CD1c-positive myeloid dendritic cell (primary cell): ENCODE measurements at regions not wholly inside any gene's neighbourhood (a gene's known extent, or its start where the extent isn't known, plus 50 kb on each side); places are given as distances from the start of the nearest gene placed in this dataset.
"Not testable (repeated sequence)": the region's sequence is repeated elsewhere in the genome, so short reads cannot be mapped to it uniquely, and the experiment has no call there.

ENCODE experiments used
- DNase-seq: peaks from one replicate; pipeline ENCODE4 v3.0.0-alpha.2; 2016; ENCODE audit errors: extremely low spot score

DNA sequence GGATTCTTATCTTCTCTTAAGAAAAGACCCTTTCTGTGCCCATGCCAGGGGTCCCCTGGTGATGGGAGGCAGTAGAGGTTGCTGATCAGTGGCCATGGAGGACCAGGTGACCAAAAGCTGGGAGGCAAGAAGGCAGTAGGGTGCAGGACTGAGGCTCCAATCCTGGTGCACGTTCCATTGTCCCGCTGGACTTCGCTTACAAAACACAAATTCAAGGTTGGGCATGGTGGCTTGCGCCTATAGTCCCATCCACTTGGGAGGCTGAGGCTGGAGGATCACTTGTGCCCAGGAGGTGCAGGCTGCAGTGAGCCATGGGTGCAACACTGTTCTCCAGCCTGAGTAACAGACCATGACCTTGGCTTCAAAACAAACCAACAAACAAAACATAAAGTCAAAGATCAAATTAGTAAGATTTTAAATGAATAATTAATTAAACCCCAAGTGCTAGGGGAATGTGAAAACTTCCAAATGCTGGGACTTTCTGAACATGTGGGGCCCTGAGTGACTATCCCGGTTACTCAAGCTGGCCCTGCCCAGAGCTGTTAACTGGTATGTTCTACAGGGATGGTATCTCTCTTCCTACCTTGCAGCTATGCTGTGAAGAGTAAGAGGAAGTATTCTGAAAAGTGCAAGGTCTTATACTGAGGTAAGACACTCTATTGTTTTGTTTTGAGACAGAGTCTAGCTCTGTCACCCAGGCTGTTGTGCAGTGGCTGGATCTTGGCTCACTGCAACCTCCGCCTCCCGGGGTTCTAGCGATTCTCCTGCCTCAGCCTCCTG lies 97.6 kb downstream of the LYZL2 start:
- peak; percentile 20 for DNase-seq

DNA sequence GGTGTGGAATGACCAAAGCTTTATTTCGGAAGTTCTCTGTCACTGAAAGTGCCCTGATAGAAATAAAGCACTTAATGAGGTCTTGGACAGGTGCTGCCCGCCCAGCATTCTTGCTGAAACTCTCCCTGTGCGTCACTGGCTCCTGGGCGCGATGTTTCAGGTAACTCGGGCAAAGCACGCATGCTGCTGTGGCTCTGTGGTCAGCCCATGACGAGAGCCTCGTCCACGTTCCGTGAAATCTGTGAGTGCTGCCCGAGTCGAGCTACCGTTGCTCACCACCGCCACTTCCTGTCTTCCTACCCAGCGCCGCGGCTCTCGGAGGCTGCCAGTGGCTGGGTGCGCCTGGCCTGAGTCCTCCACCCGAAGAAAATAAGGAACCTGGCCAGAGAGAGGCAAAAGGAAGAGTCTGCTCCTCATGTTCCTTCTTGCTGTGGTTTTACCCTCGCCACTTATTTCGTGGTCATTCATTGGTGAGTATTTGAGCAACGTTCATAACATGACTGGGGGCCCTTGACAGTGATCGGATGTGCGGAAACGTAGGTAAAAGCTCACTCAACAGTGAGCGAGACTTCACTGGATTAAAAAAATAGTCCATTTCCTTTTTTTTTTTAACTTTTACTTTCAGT lies 95.5 kb downstream of the MAP3K8 start:
- peak; percentile 96 for DNase-seq

DNA sequence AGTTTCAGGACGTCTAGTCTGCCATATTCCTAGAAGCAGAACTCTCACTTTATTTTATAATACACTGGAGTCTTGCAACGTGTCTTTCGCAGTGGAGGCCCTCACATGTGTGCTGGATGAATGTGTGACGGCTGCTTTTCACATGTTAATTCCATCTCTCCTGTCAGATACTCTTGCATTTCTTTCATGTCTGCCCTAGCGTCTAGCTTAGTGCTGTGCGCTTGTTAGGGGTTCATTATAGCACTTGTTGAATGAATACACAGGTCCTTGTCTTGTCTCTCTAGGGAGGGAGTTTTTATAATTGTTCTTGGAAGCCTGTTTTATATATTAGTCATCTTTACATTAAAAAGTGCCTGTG lies 94.4 kb downstream of the MAP3K8 start:
- DNase-seq, result no peak

DNA sequence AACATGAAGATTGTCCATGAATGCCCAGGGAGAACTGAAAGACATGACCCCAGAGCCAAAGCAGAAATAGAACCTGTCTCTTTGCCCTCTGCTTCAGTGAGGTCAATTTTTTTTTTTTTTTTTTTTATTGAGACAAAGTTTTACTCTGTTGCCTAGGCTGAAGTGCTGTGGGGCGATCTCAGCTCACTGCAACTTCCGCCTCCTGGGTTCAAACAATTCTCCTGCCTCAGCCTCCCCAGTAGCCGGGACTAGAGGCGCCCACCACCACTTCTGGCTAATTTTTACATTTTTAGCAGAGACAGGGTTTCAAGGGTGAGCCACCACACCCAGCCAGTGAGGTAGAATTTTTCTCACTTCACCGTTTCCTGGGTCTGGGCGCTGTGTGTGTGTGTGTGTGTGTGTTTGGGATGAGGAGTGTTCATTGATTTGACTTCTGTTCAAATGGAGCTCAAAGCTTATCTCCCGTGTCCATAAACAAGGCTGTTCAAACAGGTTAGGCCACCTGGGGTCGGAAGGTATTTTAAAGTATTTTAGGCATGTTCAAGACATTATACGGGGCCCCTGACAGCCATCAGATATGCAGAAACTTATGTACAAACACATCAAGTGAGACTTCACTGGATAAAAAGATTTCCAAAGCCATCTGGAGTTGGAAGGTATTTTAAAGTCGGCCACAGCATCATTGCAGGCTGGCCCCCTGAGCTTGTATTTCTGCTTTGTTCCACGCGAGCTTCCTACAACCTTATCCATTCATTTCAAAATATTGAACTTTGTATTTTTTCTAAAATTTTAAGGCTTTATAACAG lies 93.8 kb downstream of the MAP3K8 start:
- DNase-seq, result peak; percentile 25

DNA sequence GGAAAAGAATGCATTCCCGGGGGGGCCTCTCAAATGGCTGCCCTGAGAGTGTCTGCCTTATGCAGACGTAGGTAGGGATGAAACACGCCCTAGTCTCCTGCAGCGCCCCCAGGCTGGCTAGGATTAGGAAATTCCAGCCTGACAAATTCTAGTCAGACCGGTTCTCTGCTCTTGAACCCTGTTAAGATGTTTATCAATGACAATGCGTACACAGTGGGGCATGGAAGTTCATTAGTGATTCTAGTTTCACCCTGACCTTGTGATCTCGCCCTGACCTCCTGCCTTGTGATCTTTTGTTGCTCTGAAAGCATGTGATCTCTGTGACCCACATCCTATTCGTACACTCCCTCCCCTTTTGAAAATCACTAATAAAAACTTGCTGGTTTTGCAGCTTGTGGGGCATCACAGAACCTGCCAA lies 88.7 kb downstream of the MAP3K8 start:
- not testable (repeated sequence) for DNase-seq

DNA sequence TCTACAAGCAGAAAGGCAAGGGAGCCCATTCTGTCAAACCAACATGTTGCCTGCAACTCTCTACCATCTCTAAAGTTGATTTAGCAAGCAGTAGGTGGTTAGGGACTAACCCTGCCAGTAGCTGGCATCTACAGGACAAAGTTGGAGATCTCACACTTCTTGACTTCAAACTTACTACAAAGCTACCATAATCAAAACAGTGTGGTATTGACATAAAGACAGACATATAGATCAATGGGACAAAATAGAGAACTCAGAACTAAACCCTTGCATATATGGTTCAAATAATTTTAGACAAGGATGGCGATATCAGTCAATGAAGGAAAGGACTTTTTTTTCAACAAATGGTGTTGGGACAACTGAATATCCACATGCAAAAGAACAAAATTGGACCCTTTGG lies 84.9 kb downstream of the MAP3K8 start:
- no peak for DNase-seq
